ENCODE measurements at regions not wholly inside any gene's neighbourhood (a gene's known extent, or its start where the extent isn't known, plus 50 kb on each side); places are given as distances from the start of the nearest gene placed in this dataset.

- Mint-ChIP-seq H3K4me3 (no peak overlapping the region), H3K9me3 (peaks cover 12 to 20% of the 10 kb centered on the region in 2 donors), H3K36me3 (peaks cover 18% of the 10 kb centered on the region), H3K4me1 (no peaks in the 10 kb centered on the region), H3K27me3 (ENCODE audit: low read depth in 2 of 2) (no peaks in the 10 kb centered on the region), H3K27ac (no peak overlapping the region)
- ATAC-seq, result no peak
- Histone ChIP-seq H3K9me3 (ENCODE audit: control insufficient read depth, insufficient read depth, low read length) (peaks cover 5% of the 10 kb centered on the region), H3K36me3 (ENCODE audit: control insufficient read depth, insufficient read depth, low read length) (no peaks in the 10 kb centered on the region), H3K27me3 (ENCODE audit: control insufficient read depth, insufficient read depth, low read length) (no peaks in the 10 kb centered on the region), H3K27ac (ENCODE audit: low read length) (no peak overlapping the region), H3K4me1 (ENCODE audit: control insufficient read depth, insufficient read depth, low read length) (no peaks in the 10 kb centered on the region), H3K4me3 (ENCODE audit: low read length) (no peak overlapping the region)
- DNase-seq, result no peak
- TF ChIP-seq, protein P1, sequence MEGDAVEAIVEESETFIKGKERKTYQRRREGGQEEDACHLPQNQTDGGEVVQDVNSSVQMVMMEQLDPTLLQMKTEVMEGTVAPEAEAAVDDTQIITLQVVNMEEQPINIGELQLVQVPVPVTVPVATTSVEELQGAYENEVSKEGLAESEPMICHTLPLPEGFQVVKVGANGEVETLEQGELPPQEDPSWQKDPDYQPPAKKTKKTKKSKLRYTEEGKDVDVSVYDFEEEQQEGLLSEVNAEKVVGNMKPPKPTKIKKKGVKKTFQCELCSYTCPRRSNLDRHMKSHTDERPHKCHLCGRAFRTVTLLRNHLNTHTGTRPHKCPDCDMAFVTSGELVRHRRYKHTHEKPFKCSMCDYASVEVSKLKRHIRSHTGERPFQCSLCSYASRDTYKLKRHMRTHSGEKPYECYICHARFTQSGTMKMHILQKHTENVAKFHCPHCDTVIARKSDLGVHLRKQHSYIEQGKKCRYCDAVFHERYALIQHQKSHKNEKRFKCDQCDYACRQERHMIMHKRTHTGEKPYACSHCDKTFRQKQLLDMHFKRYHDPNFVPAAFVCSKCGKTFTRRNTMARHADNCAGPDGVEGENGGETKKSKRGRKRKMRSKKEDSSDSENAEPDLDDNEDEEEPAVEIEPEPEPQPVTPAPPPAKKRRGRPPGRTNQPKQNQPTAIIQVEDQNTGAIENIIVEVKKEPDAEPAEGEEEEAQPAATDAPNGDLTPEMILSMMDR (IDR thresholded peaks at IDR 0.05), result no peak
- 92% methylated on average over 2 of the region's 3 CpGs for WGBS (ENCODE audit: insufficient coverage)
- intact Hi-C loops (cut with micrococcal nuclease), result no loop called here
Measured at GRCh38 chr18:4858379-4859127, 338.5 kb downstream of the AKAIN1 start.

GRCh38 chr18:4854671-4855070 lies 342.4 kb downstream of the AKAIN1 start:
- Histone ChIP-seq H3K9me3 (ENCODE audit: control insufficient read depth, insufficient read depth, low read length) (peaks cover 5% of the 10 kb centered on the region), H3K27me3 (ENCODE audit: control insufficient read depth, insufficient read depth, low read length) (no peaks in the 10 kb centered on the region), H3K4me1 (ENCODE audit: control insufficient read depth, insufficient read depth, low read length) (no peaks in the 10 kb centered on the region), H3K27ac (ENCODE audit: low read length) (no peak overlapping the region), H3K4me3 (ENCODE audit: low read length) (no peak overlapping the region), H3K36me3 (ENCODE audit: control insufficient read depth, insufficient read depth, low read length) (no peaks in the 10 kb centered on the region)
- no peak overlapping the region for H3K27ac Mint-ChIP-seq
- intact Hi-C loops (cut with micrococcal nuclease), result no loop called here
- H3K9me3 Mint-ChIP-seq, result peaks cover 15 to 23% of the 10 kb centered on the region in 2 donors
- ATAC-seq (no peak), DNase-seq (no peak)
- no peaks in the 10 kb centered on the region for H3K4me1 Mint-ChIP-seq
- no CpG with 5 or more reads among the region's 1 CpG for WGBS (ENCODE audit: insufficient coverage)
- peaks cover 17% of the 10 kb centered on the region for H3K36me3 Mint-ChIP-seq
- TF ChIP-seq, protein P1 (IDR thresholded peaks at IDR 0.05), result no peak
- no peaks in the 10 kb centered on the region for H3K27me3 Mint-ChIP-seq (ENCODE audit: low read depth in 2 of 2)
- H3K4me3 Mint-ChIP-seq, result no peak overlapping the region

DNA sequence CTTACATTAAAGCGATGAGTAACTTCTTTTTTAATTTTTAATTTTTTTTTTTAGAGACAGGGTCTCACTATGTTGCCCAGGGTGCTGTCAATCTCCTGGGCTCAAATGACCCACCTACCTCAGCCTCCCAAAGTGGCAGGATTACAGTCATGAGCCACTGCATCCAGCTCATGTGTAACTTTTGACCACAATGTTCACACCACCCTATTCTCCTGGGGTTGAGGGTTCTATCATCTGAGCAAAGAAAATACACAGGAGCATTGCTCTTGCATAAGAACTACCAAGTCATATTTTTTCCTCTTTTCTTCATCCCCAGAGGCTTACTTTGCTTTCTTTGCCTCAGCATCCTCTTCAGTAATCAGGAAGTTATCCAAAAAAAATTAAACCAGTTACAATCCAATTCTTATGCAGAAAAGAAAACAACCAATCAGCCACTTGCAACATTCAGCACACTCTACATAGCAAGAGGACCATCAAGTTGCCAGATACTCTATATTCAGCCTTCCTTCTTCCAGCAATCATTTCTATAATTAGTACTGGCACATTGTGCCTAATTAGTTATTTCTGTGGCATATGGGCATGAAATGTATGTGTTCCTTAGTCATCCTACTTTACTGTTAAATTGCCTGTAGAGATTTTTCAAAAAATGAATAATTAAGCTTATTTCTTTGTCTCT lies 345.6 kb downstream of the AKAIN1 start:
- no peaks in the 10 kb centered on the region for H3K27me3 ChIP-seq (ENCODE audit: control insufficient read depth, insufficient read depth, low read length)
- peaks cover 17 to 28% of the 10 kb centered on the region in 2 donors for H3K9me3 Mint-ChIP-seq
- no peak overlapping the region for H3K27ac ChIP-seq (ENCODE audit: low read length)
- H3K27me3 Mint-ChIP-seq (ENCODE audit: low read depth in 2 of 2), result no peaks in the 10 kb centered on the region
- H3K9me3 ChIP-seq (ENCODE audit: control insufficient read depth, insufficient read depth, low read length), result peaks cover 3% of the 10 kb centered on the region
- TF ChIP-seq, protein P1 (IDR thresholded peaks at IDR 0.05), result no peak
- H3K36me3 Mint-ChIP-seq, result peaks cover 30% of the 10 kb centered on the region
- H3K4me3 ChIP-seq (ENCODE audit: low read length), result no peak overlapping the region
- DNase-seq (no peak), ATAC-seq (no peak)
- intact Hi-C loops (cut with micrococcal nuclease), result no loop called here
- H3K4me1 ChIP-seq (ENCODE audit: control insufficient read depth, insufficient read depth, low read length), result no peaks in the 10 kb centered on the region
- no peak overlapping the region for H3K4me3 Mint-ChIP-seq
- H3K36me3 ChIP-seq (ENCODE audit: control insufficient read depth, insufficient read depth, low read length), result no peaks in the 10 kb centered on the region
- no peak overlapping the region for H3K27ac Mint-ChIP-seq
- no CpG with 5 or more reads among the region's 1 CpG for WGBS (ENCODE audit: insufficient coverage)
- H3K4me1 Mint-ChIP-seq, result no peaks in the 10 kb centered on the region

Measured in natural killer cell (primary cell).